Glutamatergic neuron (in vitro differentiated cells): ENCODE measurements at regions not wholly inside any gene's neighbourhood (a gene's known extent, or its start where the extent isn't known, plus 50 kb on each side); places are given as distances from the start of the nearest gene placed in this dataset.

ENCODE experiments used
- DNase-seq: peaks from one replicate; pipeline ENCODE4 v3.0.0; 2022
- H3K27ac Mint-ChIP-seq: one replicate; pipeline ENCODE4 v1.8.0; 2020; ENCODE audit warnings: mild to moderate bottlenecking, mixed read lengths, inconsistent platforms; ENCODE audit not compliant: unreplicated experiment
- H3K27me3 Mint-ChIP-seq: one replicate; pipeline ENCODE4 v1.8.0; 2020; ENCODE audit warnings: mild to moderate bottlenecking, moderate library complexity, mixed read lengths, inconsistent platforms; ENCODE audit not compliant: unreplicated experiment
- H3K36me3 Mint-ChIP-seq: one replicate; pipeline ENCODE4 v1.8.0; 2020; ENCODE audit warnings: mild to moderate bottlenecking, mixed read lengths, inconsistent platforms; ENCODE audit not compliant: unreplicated experiment
- H3K4me1 Mint-ChIP-seq: one replicate; pipeline ENCODE4 v1.8.0; 2020; ENCODE audit warnings: mild to moderate bottlenecking, low read depth, mixed read lengths, inconsistent platforms; ENCODE audit not compliant: unreplicated experiment
- H3K4me3 Mint-ChIP-seq: one replicate; pipeline ENCODE4 v1.8.0; 2020; ENCODE audit warnings: mild to moderate bottlenecking, mixed read lengths, inconsistent platforms; ENCODE audit not compliant: unreplicated experiment
- H3K9me3 Mint-ChIP-seq: one replicate; pipeline ENCODE4 v1.8.0; 2020; ENCODE audit warnings: mild to moderate bottlenecking, moderate library complexity, mixed read lengths, inconsistent platforms; ENCODE audit not compliant: unreplicated experiment
- TF ChIP-seq, protein P1 (sequence below): fragments of 200-600 bp; sonication (generic); IDR thresholded peaks from one replicate; pipeline ENCODE4 v1.5.0; 2021; ENCODE audit not compliant: partially characterized antibody, unreplicated experiment

DNA sequence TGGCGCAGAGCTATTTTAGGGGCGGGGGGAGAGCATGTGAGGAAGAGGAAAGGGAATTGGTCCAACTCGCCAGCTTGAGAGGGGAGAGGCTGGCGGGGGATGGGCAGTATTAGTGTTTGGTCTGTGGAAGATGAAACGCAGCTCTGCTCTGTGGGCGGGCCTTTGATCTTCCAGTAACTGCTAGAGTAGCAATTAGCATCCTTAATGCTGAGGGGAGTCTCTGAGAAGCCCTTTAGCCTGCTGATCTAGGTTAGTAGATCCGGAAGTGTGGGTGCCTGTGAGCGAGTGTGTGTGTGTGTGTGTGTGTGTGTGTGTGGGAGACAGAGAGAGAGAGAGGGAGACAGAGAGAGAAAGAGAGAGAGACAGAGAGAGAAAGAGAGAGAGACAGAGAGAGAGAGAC lies 117.2 kb upstream of the BACH2 start:
- TF ChIP-seq, protein P1, sequence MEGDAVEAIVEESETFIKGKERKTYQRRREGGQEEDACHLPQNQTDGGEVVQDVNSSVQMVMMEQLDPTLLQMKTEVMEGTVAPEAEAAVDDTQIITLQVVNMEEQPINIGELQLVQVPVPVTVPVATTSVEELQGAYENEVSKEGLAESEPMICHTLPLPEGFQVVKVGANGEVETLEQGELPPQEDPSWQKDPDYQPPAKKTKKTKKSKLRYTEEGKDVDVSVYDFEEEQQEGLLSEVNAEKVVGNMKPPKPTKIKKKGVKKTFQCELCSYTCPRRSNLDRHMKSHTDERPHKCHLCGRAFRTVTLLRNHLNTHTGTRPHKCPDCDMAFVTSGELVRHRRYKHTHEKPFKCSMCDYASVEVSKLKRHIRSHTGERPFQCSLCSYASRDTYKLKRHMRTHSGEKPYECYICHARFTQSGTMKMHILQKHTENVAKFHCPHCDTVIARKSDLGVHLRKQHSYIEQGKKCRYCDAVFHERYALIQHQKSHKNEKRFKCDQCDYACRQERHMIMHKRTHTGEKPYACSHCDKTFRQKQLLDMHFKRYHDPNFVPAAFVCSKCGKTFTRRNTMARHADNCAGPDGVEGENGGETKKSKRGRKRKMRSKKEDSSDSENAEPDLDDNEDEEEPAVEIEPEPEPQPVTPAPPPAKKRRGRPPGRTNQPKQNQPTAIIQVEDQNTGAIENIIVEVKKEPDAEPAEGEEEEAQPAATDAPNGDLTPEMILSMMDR = no peak
- Mint-ChIP-seq H3K27ac (peak overlapping the region; percentile 46), H3K9me3 (peaks cover 3% of the 10 kb centered on the region), H3K36me3 (no peaks in the 10 kb centered on the region), H3K27me3 (no peaks in the 10 kb centered on the region), H3K4me3 (peak overlapping the region; percentile 57), H3K4me1 (peaks cover 9% of the 10 kb centered on the region)
- DNase-seq = peak; percentile 77

DNA sequence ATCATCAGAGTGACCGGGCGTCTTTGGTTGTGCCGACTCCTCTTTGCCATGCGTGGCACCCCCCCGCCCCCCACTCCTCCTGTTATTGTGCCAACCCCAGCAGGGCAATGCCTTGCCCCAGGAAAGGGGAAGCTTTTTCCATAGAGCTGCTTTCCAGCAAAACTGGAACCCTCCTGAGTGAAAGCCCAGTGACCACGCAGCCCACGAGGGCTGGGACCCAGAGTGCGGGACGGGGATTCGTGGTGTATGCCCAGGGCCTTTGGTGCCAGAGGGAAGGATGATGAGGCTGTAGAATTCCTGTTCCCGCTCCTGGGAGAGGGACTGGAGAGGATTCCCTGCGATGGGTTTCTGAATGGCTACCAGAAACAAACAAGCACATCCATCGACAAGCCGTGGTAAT lies 116.8 kb upstream of the BACH2 start:
- Mint-ChIP-seq H3K4me3 (peak overlapping the region; percentile 57), H3K27me3 (no peaks in the 10 kb centered on the region), H3K27ac (peak overlapping the region; percentile 46), H3K4me1 (peaks cover 9% of the 10 kb centered on the region), H3K9me3 (peaks cover 3% of the 10 kb centered on the region), H3K36me3 (no peaks in the 10 kb centered on the region)
- DNase-seq = no peak
- TF ChIP-seq, protein P1 = no peak

DNA sequence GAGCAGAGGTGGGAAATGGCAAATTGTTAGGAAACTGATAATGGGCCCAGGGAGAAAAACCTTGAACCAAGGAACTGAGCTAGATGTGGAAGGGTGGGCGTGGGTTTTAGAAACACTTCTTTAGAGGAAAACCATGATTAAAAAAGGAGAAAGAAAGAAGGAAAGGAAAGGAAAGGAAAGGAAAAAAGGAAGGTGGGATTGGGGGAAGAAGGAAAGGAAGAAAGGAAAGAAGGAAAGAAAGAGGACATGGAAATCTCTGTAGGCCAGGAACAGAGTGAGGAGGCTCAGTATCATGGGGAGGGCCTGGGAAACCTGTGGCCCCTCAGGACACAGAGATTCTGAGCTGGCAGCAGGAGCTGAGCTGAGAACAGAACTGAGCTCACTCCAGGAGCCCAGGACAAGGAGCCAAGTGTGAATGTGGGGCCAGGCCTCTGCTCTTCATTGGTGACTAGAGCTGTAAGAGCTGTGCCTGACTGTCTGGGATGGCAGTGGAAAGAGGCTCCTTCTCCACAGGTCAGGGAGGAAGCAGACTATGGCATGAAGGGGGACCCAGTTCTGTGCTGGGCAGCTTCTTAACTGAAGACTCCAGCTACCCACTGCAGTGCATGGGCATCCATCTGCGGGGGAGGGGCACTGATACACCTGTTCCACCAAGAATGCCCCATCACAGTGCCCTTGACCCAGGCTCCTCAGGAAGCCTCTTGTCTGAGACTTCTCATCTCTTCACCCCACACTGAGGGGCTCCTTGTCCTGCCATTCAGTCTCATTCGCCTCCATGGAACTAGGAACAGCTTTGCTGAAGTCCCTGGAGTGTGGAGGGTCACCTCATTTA lies 116.1 kb upstream of the BACH2 start:
- H3K27me3 Mint-ChIP-seq = no peaks in the 10 kb centered on the region
- TF ChIP-seq, protein P1 = no peak
- no peak overlapping the region for H3K27ac Mint-ChIP-seq
- H3K4me3 Mint-ChIP-seq = no peak overlapping the region
- no peaks in the 10 kb centered on the region for H3K36me3 Mint-ChIP-seq
- H3K4me1 Mint-ChIP-seq = peaks cover 9% of the 10 kb centered on the region
- no peak for DNase-seq
- H3K9me3 Mint-ChIP-seq = peaks cover 3% of the 10 kb centered on the region

DNA sequence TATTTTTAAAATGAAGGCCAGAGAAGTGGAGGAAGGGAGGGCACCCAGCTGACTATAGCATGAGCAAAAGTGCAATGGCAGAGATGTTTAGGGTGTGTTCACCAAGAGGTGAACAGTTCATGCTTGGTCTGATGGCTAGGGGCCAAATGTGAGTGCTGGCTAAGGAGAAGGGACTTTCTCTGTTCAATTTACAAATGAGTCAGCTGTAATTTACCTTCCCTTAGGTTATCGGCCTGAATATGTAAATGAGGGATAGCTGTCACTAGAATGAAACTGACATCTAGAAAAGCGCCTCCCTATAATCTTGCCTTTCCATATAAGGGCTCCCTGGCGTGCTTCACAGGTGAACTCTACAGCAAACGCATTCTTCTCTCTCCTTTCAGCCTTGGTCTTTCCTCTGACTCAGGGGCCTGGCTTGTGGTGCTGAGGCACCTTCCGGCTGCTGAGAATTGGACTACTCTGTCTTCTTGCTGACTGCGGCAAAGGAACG lies 114.7 kb upstream of the BACH2 start:
- H3K27ac Mint-ChIP-seq = no peak overlapping the region
- peaks cover 9% of the 10 kb centered on the region for H3K4me1 Mint-ChIP-seq
- no peak for DNase-seq
- H3K9me3 Mint-ChIP-seq = peaks cover 6% of the 10 kb centered on the region
- no peak overlapping the region for H3K4me3 Mint-ChIP-seq
- H3K36me3 Mint-ChIP-seq = no peaks in the 10 kb centered on the region
- TF ChIP-seq, protein P1 = no peak
- H3K27me3 Mint-ChIP-seq = no peaks in the 10 kb centered on the region

DNA sequence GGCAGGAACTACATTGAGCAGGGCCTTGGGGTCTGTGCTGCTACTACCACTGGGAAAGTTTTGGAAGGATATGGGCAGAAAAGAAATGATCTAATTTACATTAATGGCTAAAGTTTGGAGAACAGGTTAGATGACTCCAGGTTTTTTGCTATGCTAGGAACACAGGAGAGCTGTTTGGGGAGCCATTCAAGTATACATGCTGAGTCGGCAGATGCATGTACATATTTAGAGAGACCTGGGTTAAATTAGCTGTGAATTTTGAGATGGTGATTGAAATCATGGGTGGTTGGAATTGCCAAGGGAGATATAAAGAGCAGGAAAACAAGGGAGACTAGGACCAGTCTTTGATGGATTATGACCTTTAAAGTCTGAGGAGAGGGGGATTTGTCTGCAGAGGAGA lies 113.1 kb upstream of the BACH2 start:
- TF ChIP-seq, protein P1 = no peak
- DNase-seq = no peak
- no peaks in the 10 kb centered on the region for H3K36me3 Mint-ChIP-seq

More for the DNA sequence above, 113.1 kb upstream of the BACH2 start:
- Mint-ChIP-seq H3K27me3 (no peaks in the 10 kb centered on the region), H3K9me3 (peaks cover 6% of the 10 kb centered on the region), H3K4me1 (peaks cover 9% of the 10 kb centered on the region), H3K27ac (no peak overlapping the region), H3K4me3 (no peak overlapping the region)
